Activated naive CD8-positive, alpha-beta T cell (primary cell): ENCODE measurements at regions not wholly inside any gene's neighbourhood (a gene's known extent, or its start where the extent isn't known, plus 50 kb on each side); places are given as distances from the start of the nearest gene placed in this dataset.

Experiments used
- H3K27ac Mint-ChIP-seq: one replicate; pipeline ENCODE4 v1.8.0; 2021; ENCODE audit warnings: mixed read lengths
- H3K27me3 Mint-ChIP-seq: one replicate; pipeline ENCODE4 v1.8.0; 2021; ENCODE audit warnings: mixed read lengths
- H3K36me3 Mint-ChIP-seq: one replicate; pipeline ENCODE4 v1.8.0; 2021; ENCODE audit warnings: mixed read lengths
- H3K4me1 Mint-ChIP-seq: one replicate; pipeline ENCODE4 v1.8.0; 2021; ENCODE audit warnings: low read depth, mixed read lengths
- H3K4me3 Mint-ChIP-seq: one replicate; pipeline ENCODE4 v1.8.0; 2021; ENCODE audit warnings: mild to moderate bottlenecking, mixed read lengths
- H3K9me3 Mint-ChIP-seq: one replicate; pipeline ENCODE4 v1.8.0; 2021; ENCODE audit warnings: low read depth, mixed read lengths

- Mint-ChIP-seq H3K27me3 (no peaks in the 10 kb centered on the region), H3K27ac (no peak overlapping the region)
These were observed 52.8 kb downstream of the PPP1R2C start for GRCh38 chrX:42725196-42725595.

GRCh38 chrX:42720209-42720608, 57.8 kb downstream of the PPP1R2C start:
- H3K4me3 Mint-ChIP-seq = no peak overlapping the region
- no peak overlapping the region for H3K27ac Mint-ChIP-seq
- no peaks in the 10 kb centered on the region for H3K36me3 Mint-ChIP-seq
- no peaks in the 10 kb centered on the region for H3K27me3 Mint-ChIP-seq
- no peaks in the 10 kb centered on the region for H3K9me3 Mint-ChIP-seq
- peaks cover 9% of the 10 kb centered on the region for H3K4me1 Mint-ChIP-seq

More at GRCh38 chrX:42725196-42725595, 52.8 kb downstream of the PPP1R2C start:
- Mint-ChIP-seq H3K4me3 (no peak overlapping the region), H3K9me3 (no peaks in the 10 kb centered on the region), H3K36me3 (peaks cover 3% of the 10 kb centered on the region), H3K4me1 (peaks cover 3% of the 10 kb centered on the region)

- Mint-ChIP-seq H3K4me3 (no peak overlapping the region), H3K9me3 (no peaks in the 10 kb centered on the region), H3K27ac (no peak overlapping the region), H3K4me1 (peaks cover 11% of the 10 kb centered on the region), H3K27me3 (no peaks in the 10 kb centered on the region), H3K36me3 (no peaks in the 10 kb centered on the region)
These were observed 62.2 kb downstream of the PPP1R2C start for GRCh38 chrX:42715701-42716262.

GRCh38 chrX:42714981-42715700, 62.8 kb downstream of the PPP1R2C start:
- H3K27ac Mint-ChIP-seq = no peak overlapping the region
- no peaks in the 10 kb centered on the region for H3K36me3 Mint-ChIP-seq
- peaks cover 11% of the 10 kb centered on the region for H3K4me1 Mint-ChIP-seq
- H3K4me3 Mint-ChIP-seq = no peak overlapping the region
- no peaks in the 10 kb centered on the region for H3K9me3 Mint-ChIP-seq
- no peaks in the 10 kb centered on the region for H3K27me3 Mint-ChIP-seq

GRCh38 chrX:42710452-42710851, 67.5 kb downstream of the PPP1R2C start:
- Mint-ChIP-seq H3K27ac (no peak overlapping the region), H3K9me3 (no peaks in the 10 kb centered on the region), H3K36me3 (no peaks in the 10 kb centered on the region), H3K4me3 (no peak overlapping the region), H3K27me3 (no peaks in the 10 kb centered on the region), H3K4me1 (peaks cover 7% of the 10 kb centered on the region)

- Mint-ChIP-seq H3K36me3 (peaks cover 3% of the 10 kb centered on the region), H3K9me3 (no peaks in the 10 kb centered on the region), H3K27me3 (no peaks in the 10 kb centered on the region), H3K4me3 (no peak overlapping the region), H3K27ac (no peak overlapping the region), H3K4me1 (peaks cover 14% of the 10 kb centered on the region)
These were observed 69.7 kb downstream of the PPP1R2C start for GRCh38 chrX:42708222-42708621.

- H3K9me3 Mint-ChIP-seq = no peaks in the 10 kb centered on the region
- H3K36me3 Mint-ChIP-seq = peaks cover 3% of the 10 kb centered on the region
- H3K27ac Mint-ChIP-seq = no peak overlapping the region
- H3K27me3 Mint-ChIP-seq = no peaks in the 10 kb centered on the region
- peaks cover 14% of the 10 kb centered on the region for H3K4me1 Mint-ChIP-seq
- H3K4me3 Mint-ChIP-seq = no peak overlapping the region
These were observed 70.2 kb downstream of the PPP1R2C start for GRCh38 chrX:42707742-42708141.

GRCh38 chrX:42704454-42704853, 73.5 kb downstream of the PPP1R2C start:
- H3K4me3 Mint-ChIP-seq = no peak overlapping the region
- H3K36me3 Mint-ChIP-seq = peaks cover 3% of the 10 kb centered on the region

GRCh38 chrX:42697544-42697943, 80.4 kb downstream of the PPP1R2C start:
- H3K36me3 Mint-ChIP-seq = no peaks in the 10 kb centered on the region
- peaks cover 4% of the 10 kb centered on the region for H3K4me1 Mint-ChIP-seq
- H3K27me3 Mint-ChIP-seq = no peaks in the 10 kb centered on the region
- no peaks in the 10 kb centered on the region for H3K9me3 Mint-ChIP-seq
- no peak overlapping the region for H3K4me3 Mint-ChIP-seq
- H3K27ac Mint-ChIP-seq = no peak overlapping the region

More at GRCh38 chrX:42704454-42704853, 73.5 kb downstream of the PPP1R2C start:
- Mint-ChIP-seq H3K9me3 (no peaks in the 10 kb centered on the region), H3K27me3 (no peaks in the 10 kb centered on the region), H3K4me1 (peaks cover 14% of the 10 kb centered on the region), H3K27ac (peak overlapping the region; percentile 50)

GRCh38 chrX:42696536-42697124, 81.3 kb downstream of the PPP1R2C start:
- H3K36me3 Mint-ChIP-seq = no peaks in the 10 kb centered on the region
- no peak overlapping the region for H3K27ac Mint-ChIP-seq
- no peaks in the 10 kb centered on the region for H3K27me3 Mint-ChIP-seq
- H3K4me1 Mint-ChIP-seq = peaks cover 4% of the 10 kb centered on the region
- no peaks in the 10 kb centered on the region for H3K9me3 Mint-ChIP-seq
- H3K4me3 Mint-ChIP-seq = no peak overlapping the region

GRCh38 chrX:42695800-42696358, 82.1 kb downstream of the PPP1R2C start:
- no peaks in the 10 kb centered on the region for H3K36me3 Mint-ChIP-seq
- H3K9me3 Mint-ChIP-seq = no peaks in the 10 kb centered on the region
- H3K27me3 Mint-ChIP-seq = no peaks in the 10 kb centered on the region
- H3K27ac Mint-ChIP-seq = no peak overlapping the region
- H3K4me3 Mint-ChIP-seq = no peak overlapping the region
- H3K4me1 Mint-ChIP-seq = peaks cover 4% of the 10 kb centered on the region

GRCh38 chrX:42694260-42694815, 83.6 kb downstream of the PPP1R2C start:
- H3K27me3 Mint-ChIP-seq = no peaks in the 10 kb centered on the region
- H3K9me3 Mint-ChIP-seq = no peaks in the 10 kb centered on the region
- no peak overlapping the region for H3K27ac Mint-ChIP-seq
- peaks cover 4% of the 10 kb centered on the region for H3K4me1 Mint-ChIP-seq
- H3K4me3 Mint-ChIP-seq = no peak overlapping the region
- H3K36me3 Mint-ChIP-seq = no peaks in the 10 kb centered on the region

- Mint-ChIP-seq H3K27me3 (no peaks in the 10 kb centered on the region), H3K4me3 (no peak overlapping the region), H3K27ac (no peak overlapping the region), H3K36me3 (no peaks in the 10 kb centered on the region), H3K4me1 (no peaks in the 10 kb centered on the region), H3K9me3 (no peaks in the 10 kb centered on the region)
These were observed 86.8 kb downstream of the PPP1R2C start for GRCh38 chrX:42691196-42691595.

GRCh38 chrX:42686706-42687105, 91.3 kb downstream of the PPP1R2C start:
- Mint-ChIP-seq H3K27ac (no peak overlapping the region), H3K9me3 (no peaks in the 10 kb centered on the region), H3K36me3 (no peaks in the 10 kb centered on the region), H3K27me3 (no peaks in the 10 kb centered on the region), H3K4me3 (no peak overlapping the region), H3K4me1 (peaks cover 2% of the 10 kb centered on the region)

- H3K4me1 Mint-ChIP-seq = peaks cover 2% of the 10 kb centered on the region
- no peaks in the 10 kb centered on the region for H3K9me3 Mint-ChIP-seq
- no peaks in the 10 kb centered on the region for H3K27me3 Mint-ChIP-seq
- H3K27ac Mint-ChIP-seq = no peak overlapping the region
- no peak overlapping the region for H3K4me3 Mint-ChIP-seq
- no peaks in the 10 kb centered on the region for H3K36me3 Mint-ChIP-seq
These were observed 91.7 kb downstream of the PPP1R2C start for GRCh38 chrX:42686296-42686695.
